BJ (cell line): ENCODE measurements at regions not wholly inside any gene's neighbourhood (a gene's known extent, or its start where the extent isn't known, plus 50 kb on each side); places are given as distances from the start of the nearest gene placed in this dataset.

Experiments
- CTCF ChIA-PET: fragments of 350-600 bp; formaldehyde crosslinking; extraction: SDS; loops from one replicate; lab custom pipeline; 2021; ENCODE audit warnings: antibody characterized with exemption, inconsistent platforms; lab: Yijun Ruan, JAX
- POLR2A ChIA-PET: fragments of 300-600 bp; sonication (Branson Sonifier 250); formaldehyde crosslinking; extraction: SDS; loops from one replicate; lab custom pipeline; 2021; ENCODE audit warnings: antibody characterized with exemption; lab: Charles Lee
- DNase-seq: peaks from one replicate; pipeline ENCODE4 v3.0.0-alpha.2; 2011; ENCODE audit warnings: low read depth
- H3K27me3 ChIP-seq: 2 replicates; pipeline ENCODE4 v1.6.0; 2011; ENCODE audit warnings: low read length; ENCODE audit not compliant: control insufficient read depth, insufficient read depth
- H3K36me3 ChIP-seq: 2 replicates; pipeline ENCODE4 v1.5.1; 2011; ENCODE audit warnings: low read length; ENCODE audit not compliant: control insufficient read depth, insufficient read depth
- H3K4me3 ChIP-seq: 2 replicates; pipeline ENCODE4 v1.5.1; 2011; ENCODE audit warnings: low read depth, mild to moderate bottlenecking, control low read depth, low read length
- CTCF ChIP-seq: IDR thresholded peaks from 2 replicates; pipeline ENCODE4 v1.5.1; 2011; ENCODE audit warnings: low read depth, mild to moderate bottlenecking, control low read depth, inconsistent platforms, low read length, moderate library complexity; ENCODE audit not compliant: insufficient read depth

GRCh38 chr2:161480123-161480522, 64.0 kb downstream of the TBR1 start:
- Histone ChIP-seq H3K4me3 (no peak overlapping the region), H3K36me3 (no peaks in the 10 kb centered on the region), H3K27me3 (no peaks in the 10 kb centered on the region)
- ChIA-PET CTCF (no interaction called here), POLR2A (no interaction called here)
- TF ChIP-seq CTCF: no peak
- no peak for DNase-seq

GRCh38 chr2:161481619-161482018, 65.5 kb downstream of the TBR1 start:
- Histone ChIP-seq H3K27me3 (no peaks in the 10 kb centered on the region), H3K4me3 (no peak overlapping the region), H3K36me3 (no peaks in the 10 kb centered on the region)
- ChIA-PET CTCF (no interaction called here), POLR2A (no interaction called here)
- DNase-seq: no peak
- TF ChIP-seq CTCF: no peak

- no peaks in the 10 kb centered on the region for H3K27me3 ChIP-seq
- CTCF ChIA-PET: no interaction called here
- POLR2A ChIA-PET: no interaction called here
- H3K36me3 ChIP-seq: no peaks in the 10 kb centered on the region
- no peak for TF ChIP-seq CTCF
- DNase-seq: no peak
- H3K4me3 ChIP-seq: no peak overlapping the region
These were observed 68.0 kb downstream of the TBR1 start for GRCh38 chr2:161484061-161484460.

GRCh38 chr2:161486111-161486510, 70.0 kb downstream of the TBR1 start:
- Histone ChIP-seq H3K27me3 (no peaks in the 10 kb centered on the region), H3K4me3 (no peak overlapping the region), H3K36me3 (no peaks in the 10 kb centered on the region)
- no peak for DNase-seq
- ChIA-PET CTCF (no interaction called here), POLR2A (no interaction called here)
- TF ChIP-seq CTCF: no peak

GRCh38 chr2:161488131-161488699, 72.1 kb downstream of the TBR1 start:
- POLR2A ChIA-PET: no interaction called here
- Histone ChIP-seq H3K36me3 (no peaks in the 10 kb centered on the region), H3K4me3 (no peak overlapping the region), H3K27me3 (no peaks in the 10 kb centered on the region)
- CTCF ChIA-PET: no interaction called here
- TF ChIP-seq CTCF: no peak
- DNase-seq: no peak
